Hematopoietic multipotent progenitor cell treated with erythropoietin and hydrocortisone succinate and interleukin-3 and kit ligand, for 6 days (in vitro differentiated cells): ENCODE measurements at regions not wholly inside any gene's neighbourhood (a gene's known extent, or its start where the extent isn't known, plus 50 kb on each side); places are given as distances from the start of the nearest gene placed in this dataset.
"Not testable (repeated sequence)": the region's sequence is repeated elsewhere in the genome, so short reads cannot be mapped to it uniquely, and the experiment has no call there.

Experiments
- DNase-seq: peaks from one replicate; pipeline ENCODE4 v3.0.0-alpha.2; 2015

DNA sequence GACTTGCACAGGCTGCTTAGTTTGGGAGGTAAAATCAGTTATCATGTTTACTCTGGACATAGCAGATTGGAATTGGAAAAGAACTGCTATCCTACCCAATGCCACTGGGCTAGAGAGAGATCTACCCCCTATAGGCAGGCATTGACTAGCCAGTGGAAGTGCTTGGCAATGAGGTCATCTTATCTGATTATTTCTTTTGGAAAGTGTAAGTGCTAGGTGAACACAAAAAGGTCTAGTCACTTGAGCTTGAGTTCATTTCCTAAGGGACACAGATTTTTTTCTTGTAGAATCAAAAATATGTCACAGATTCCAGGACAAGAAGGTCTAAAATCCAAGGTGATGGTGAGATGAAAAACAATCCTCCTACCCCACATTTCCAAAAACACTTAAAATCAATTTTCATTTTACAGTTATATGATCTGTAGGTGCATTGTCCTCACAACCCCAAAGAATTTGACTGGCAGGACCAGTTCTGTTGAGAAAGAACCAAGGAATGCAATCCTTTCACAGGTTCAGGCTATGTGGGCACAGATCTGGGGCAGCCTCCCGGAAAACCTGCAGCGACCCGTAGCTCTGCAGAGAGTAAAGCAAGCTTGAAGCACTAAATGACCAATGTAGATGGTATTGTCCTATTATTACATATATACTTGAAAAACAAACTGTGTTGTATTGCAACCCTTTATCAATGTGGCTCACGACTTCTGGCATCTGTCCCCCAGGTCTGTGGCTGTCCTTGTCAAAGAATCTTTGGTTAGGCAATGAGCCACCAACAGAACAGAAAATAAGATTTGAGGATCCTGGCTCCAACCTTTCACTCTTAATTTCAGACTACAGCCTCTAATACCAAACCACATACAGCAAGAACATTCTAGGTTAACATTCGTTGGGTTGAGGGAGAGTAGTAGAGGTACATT is 67.3 kb upstream of the ADTRP start:
- no peak for DNase-seq

GRCh38 chr6:11842795-11843194 is 64.2 kb upstream of the ADTRP start:
- DNase-seq: not testable (repeated sequence)

- DNase-seq: no peak
Observed at GRCh38 chr6:11835065-11835464, 56.5 kb upstream of the ADTRP start.

- DNase-seq: no peak
Observed at GRCh38 chr6:11833626-11834592, 55.3 kb upstream of the ADTRP start.

DNA sequence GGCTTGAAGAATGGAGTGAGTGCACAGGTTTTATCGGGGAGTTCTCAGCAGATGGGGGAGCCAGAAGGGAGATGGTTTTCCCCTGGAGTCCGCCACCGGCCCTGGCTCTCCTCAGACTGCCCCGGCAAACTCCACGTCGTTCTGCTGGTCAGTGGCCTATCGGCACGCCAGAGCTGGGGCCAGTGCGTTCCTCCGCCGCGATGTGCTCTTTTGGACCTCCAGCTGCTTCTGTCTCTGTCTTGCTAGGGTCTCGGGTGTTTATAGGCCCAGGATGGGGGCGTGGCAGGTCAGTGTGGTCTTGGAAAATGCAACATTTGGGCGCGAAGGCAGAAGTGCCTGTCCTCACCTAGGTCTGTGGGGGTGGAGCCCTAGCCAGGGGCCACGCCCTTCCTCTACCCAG is 53.0 kb upstream of the ADTRP start:
- no peak for DNase-seq

DNA sequence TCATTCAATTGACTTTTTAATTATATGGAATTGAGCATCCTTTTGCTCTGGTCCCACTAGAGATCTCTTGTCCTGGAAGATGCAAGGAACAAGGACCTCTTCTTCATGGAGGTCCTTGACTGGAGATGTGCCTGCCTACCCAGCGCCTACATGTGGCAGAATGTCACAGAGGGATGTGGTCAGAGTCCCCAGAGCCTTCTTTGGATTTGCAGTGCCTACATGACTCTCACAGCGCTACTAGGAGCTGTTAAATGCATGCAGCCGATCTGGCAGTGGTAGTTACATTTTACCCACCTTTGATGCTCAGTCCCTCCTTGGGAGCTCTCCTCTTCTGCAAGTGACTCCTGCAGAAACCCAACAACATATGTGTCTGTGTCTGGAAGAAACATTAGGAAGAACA is 51.9 kb upstream of the ADTRP start:
- DNase-seq: no peak

DNA sequence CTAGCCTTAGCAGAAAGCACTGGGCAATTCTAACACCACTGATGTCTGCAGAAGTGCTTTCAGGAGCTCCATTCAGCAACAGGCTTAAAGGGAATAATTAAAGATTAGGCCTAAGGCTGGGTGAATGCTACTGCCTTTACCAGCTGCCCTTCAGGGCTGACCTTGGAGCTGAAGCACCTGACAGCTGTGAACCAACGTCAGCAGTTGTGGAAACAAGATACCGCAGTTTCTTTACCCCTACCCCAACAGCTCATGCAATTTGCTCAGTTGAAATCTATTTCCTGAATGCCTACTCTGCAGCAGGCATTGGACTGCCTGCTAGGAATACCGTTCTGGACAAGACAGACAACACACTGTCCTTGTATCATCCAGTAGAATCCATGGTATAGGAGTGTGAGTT is 51.5 kb upstream of the ADTRP start:
- DNase-seq: no peak

DNA sequence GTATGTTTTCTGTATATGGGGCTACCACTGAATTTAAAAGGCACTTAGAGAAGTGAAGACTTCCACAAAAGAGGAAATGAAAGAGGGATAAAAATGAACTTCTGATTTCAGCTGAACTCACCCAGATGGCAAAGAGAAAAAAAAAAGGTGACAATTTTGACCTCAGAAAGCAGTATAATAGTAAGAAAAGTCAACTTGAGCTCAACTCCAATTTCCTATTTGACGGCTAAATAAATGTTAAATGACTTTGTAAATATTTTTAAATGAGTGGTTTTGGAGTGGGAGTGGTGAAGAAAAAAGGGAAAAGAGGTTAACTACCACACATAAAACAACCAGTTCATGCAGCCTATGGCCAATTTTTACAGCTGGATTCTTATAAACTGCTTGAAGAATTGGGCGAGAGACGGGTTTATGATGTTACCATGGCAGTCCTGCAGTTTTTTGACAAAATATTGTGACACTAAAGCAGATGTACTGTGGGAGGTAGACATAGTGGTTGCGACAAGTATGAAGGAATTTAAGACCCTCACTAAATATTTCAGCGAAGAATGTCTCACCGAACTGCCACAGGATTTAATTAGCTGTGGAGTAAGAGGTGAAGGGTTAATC is 49.8 kb upstream of the ADTRP start:
- no peak for DNase-seq
